ENCODE measurements at regions not wholly inside any gene's neighbourhood (a gene's known extent, or its start where the extent isn't known, plus 50 kb on each side); places are given as distances from the start of the nearest gene placed in this dataset.

DNA sequence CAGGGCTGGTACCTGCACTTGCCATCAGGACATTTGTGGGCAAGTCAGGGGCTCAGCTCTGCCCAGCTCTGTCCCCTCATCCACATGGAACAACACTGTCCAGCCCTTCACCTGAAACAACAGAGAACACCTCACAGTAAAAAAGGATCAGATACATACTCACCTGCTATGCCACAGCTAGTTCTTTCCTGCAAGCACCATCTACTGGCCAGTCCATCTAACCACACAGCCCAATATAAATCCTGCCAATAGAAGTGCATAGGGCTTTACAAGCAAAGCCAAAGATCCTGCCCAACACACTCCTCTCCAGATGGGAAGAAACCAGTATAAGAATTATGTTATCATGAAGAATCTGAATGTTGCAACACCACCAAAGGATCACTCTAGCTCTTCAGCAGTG, 52.2 kb upstream of the GALNT13 start:
- TF ChIP-seq EZH2 (IDR thresholded peaks at IDR 0.05; ENCODE audit: borderline replicate concordance) = no peak
- TF ChIP-seq, protein P1, sequence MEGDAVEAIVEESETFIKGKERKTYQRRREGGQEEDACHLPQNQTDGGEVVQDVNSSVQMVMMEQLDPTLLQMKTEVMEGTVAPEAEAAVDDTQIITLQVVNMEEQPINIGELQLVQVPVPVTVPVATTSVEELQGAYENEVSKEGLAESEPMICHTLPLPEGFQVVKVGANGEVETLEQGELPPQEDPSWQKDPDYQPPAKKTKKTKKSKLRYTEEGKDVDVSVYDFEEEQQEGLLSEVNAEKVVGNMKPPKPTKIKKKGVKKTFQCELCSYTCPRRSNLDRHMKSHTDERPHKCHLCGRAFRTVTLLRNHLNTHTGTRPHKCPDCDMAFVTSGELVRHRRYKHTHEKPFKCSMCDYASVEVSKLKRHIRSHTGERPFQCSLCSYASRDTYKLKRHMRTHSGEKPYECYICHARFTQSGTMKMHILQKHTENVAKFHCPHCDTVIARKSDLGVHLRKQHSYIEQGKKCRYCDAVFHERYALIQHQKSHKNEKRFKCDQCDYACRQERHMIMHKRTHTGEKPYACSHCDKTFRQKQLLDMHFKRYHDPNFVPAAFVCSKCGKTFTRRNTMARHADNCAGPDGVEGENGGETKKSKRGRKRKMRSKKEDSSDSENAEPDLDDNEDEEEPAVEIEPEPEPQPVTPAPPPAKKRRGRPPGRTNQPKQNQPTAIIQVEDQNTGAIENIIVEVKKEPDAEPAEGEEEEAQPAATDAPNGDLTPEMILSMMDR (IDR thresholded peaks at IDR 0.05; ENCODE audit: poor library complexity) = peak; percentile 25
